ENCODE measurements at regions not wholly inside any gene's neighbourhood (a gene's known extent, or its start where the extent isn't known, plus 50 kb on each side); places are given as distances from the start of the nearest gene placed in this dataset.

DNA sequence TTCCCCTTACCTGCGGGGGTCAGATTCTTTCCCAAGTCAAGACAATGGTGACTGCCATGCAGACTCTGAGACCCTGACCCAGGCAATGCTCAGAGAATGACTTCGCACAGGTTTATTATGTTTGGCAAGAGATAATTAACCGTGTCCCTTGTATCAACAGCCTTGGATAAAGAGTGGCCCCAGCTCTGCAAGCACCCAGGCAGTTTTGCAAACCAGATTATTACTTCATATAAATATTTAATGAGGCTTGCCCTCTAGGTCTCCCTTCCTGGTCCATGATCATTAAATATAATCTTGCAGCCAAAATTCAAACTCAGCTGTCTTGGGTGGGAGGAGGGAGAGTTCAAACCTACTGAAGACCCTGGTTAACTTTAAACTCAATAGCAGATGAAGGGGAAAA lies 156.5 kb downstream of the ANKRD60 start:
- H3K27ac ChIP-seq, result no peak overlapping the region

DNA sequence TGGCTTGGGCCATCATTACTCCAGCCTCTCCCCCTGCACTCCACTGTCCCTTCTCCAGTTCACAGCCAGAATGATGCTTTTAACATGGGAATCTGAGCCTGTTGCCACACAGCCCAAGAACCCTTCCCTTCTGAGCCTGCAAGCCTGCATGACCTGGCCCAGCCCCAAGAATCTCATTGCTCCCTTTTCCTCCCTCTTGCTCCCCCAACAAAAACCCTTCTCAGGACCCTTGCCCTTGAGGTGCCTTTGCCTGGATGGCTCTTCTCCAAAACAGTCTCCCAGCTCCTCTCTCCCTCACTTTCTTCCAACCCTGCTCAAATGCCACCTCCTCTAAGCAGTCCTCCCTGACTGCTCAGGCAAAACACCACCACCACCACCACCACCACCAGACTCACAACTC lies 157.2 kb downstream of the ANKRD60 start:
- Histone ChIP-seq H3K27me3 (ENCODE audit: insufficient read depth, low read depth, severe bottlenecking) (no peaks in the 10 kb centered on the region), H3K4me3 (ENCODE audit: low read depth, low read length) (no peak overlapping the region), H3K27ac (no peak overlapping the region), H3K36me3 (no peaks in the 10 kb centered on the region), H3K9me3 (ENCODE audit: severe bottlenecking) (no peaks in the 10 kb centered on the region)
- DNase-seq, result no peak
- TF ChIP-seq, protein P1, sequence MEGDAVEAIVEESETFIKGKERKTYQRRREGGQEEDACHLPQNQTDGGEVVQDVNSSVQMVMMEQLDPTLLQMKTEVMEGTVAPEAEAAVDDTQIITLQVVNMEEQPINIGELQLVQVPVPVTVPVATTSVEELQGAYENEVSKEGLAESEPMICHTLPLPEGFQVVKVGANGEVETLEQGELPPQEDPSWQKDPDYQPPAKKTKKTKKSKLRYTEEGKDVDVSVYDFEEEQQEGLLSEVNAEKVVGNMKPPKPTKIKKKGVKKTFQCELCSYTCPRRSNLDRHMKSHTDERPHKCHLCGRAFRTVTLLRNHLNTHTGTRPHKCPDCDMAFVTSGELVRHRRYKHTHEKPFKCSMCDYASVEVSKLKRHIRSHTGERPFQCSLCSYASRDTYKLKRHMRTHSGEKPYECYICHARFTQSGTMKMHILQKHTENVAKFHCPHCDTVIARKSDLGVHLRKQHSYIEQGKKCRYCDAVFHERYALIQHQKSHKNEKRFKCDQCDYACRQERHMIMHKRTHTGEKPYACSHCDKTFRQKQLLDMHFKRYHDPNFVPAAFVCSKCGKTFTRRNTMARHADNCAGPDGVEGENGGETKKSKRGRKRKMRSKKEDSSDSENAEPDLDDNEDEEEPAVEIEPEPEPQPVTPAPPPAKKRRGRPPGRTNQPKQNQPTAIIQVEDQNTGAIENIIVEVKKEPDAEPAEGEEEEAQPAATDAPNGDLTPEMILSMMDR (IDR thresholded peaks at IDR 0.05; ENCODE audit: low read depth, low read length), result no peak

More for the DNA sequence above, 156.5 kb downstream of the ANKRD60 start:
- H3K4me3 ChIP-seq (ENCODE audit: low read depth, low read length), result no peak overlapping the region
- no peaks in the 10 kb centered on the region for H3K27me3 ChIP-seq (ENCODE audit: insufficient read depth, low read depth, severe bottlenecking)
- TF ChIP-seq, protein P1 (IDR thresholded peaks at IDR 0.05; ENCODE audit: low read depth, low read length), result no peak
- no peak for DNase-seq
- H3K36me3 ChIP-seq, result no peaks in the 10 kb centered on the region
- no peaks in the 10 kb centered on the region for H3K9me3 ChIP-seq (ENCODE audit: severe bottlenecking)

DNA sequence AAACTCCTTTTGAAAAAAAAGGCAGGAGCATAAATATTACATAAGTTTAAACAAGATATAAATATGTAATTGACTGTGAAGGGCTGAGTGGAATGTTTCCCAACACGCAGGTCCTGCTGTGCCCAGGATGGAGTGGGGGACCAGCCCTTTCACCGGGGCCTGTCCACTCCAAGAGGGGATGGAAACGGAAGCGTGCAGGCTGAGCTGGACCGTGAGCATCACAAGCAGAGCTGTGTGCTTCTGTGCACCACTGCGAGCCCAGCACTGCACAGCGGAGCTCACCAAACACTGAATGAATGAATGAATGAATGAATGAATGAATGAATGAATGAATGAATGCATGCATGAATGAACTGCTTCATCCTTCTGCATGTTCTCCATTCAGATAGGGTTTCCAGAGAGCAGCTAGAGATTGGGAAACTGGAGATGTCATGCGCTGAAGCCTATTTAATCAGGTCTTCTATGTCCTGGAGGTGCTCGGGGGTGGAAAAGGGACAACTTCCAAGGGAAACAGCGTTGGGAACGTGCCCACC lies 157.7 kb downstream of the ANKRD60 start:
- Histone ChIP-seq H3K27me3 (ENCODE audit: insufficient read depth, low read depth, severe bottlenecking) (no peaks in the 10 kb centered on the region), H3K4me3 (ENCODE audit: low read depth, low read length) (no peak overlapping the region), H3K36me3 (no peaks in the 10 kb centered on the region), H3K27ac (no peak overlapping the region), H3K9me3 (ENCODE audit: severe bottlenecking) (no peaks in the 10 kb centered on the region)
- TF ChIP-seq, protein P1 (IDR thresholded peaks at IDR 0.05; ENCODE audit: low read depth, low read length), result no peak
- no peak for DNase-seq

DNA sequence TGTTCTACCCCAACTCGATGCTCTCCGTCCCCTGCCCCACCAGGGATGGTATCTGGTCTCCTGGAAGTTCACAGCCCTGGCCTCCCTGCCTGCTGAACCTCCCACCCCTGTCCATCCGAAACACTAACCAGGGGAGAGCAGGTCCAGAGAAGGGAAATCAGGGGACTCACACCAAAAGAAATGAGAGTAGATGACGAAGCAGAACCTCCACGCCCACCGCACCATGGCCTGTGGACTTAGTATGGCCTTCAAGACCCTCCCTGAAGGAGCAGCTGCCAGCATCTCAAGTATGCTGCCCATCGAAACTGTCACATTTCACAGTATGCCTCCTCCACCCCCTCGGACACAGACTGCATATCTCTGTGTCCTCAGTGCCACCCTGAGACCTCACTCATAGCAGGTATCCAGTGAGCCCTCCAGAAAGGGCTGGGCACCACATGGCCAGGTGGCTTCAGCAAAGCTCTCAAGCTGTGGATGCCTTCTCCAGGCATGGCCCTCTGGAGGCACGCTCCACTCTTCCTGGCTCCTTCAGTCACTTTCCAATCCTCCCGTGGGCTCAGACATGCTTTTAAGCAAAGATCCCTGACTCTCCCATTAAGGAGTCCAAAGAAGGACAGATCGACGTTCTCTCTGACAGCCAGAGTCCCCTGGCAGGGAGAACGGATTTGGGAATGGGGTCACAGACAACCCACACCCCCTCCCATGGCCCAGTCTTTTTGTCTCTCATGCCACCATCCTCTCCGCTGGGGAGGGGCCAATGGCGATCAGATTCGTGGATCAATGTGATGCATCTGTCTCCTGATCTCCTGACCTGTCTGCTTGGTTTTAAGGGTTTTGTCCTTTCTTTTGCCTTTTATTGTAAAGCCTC lies 158.4 kb downstream of the ANKRD60 start:
- Histone ChIP-seq H3K36me3 (no peaks in the 10 kb centered on the region), H3K9me3 (ENCODE audit: severe bottlenecking) (no peaks in the 10 kb centered on the region), H3K27ac (no peak overlapping the region), H3K4me3 (ENCODE audit: low read depth, low read length) (no peak overlapping the region), H3K27me3 (ENCODE audit: insufficient read depth, low read depth, severe bottlenecking) (no peaks in the 10 kb centered on the region)
- TF ChIP-seq, protein P1 (IDR thresholded peaks at IDR 0.05; ENCODE audit: low read depth, low read length), result no peak
- no peak for DNase-seq

DNA sequence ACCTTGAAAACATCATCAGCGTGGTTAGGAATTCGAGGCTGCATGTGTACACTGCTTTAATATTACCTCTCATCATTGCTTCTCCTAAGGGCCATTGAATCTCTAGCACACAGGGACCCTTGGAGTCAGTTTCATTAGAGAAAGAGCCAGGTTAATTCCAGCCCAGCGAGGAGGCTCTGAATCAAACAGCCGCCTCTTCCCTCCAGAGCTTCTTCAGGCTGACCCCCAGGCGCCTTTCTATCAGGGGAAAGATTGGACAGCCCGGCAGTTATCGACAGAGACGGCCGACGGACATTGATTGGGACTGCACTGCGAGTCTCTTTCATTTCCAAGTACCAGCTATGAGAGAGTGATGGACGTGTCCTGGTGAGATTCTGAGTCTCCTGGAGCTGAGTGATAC lies 159.2 kb downstream of the ANKRD60 start:
- Histone ChIP-seq H3K36me3 (no peaks in the 10 kb centered on the region), H3K4me3 (ENCODE audit: low read depth, low read length) (no peak overlapping the region), H3K27ac (no peak overlapping the region), H3K9me3 (ENCODE audit: severe bottlenecking) (no peaks in the 10 kb centered on the region), H3K27me3 (ENCODE audit: insufficient read depth, low read depth, severe bottlenecking) (no peaks in the 10 kb centered on the region)
- TF ChIP-seq, protein P1 (IDR thresholded peaks at IDR 0.05; ENCODE audit: low read depth, low read length), result no peak
- no peak for DNase-seq

Data from WERI-Rb-1 (cell line).